ENCODE measurements at regions not wholly inside any gene's neighbourhood (a gene's known extent, or its start where the extent isn't known, plus 50 kb on each side); places are given as distances from the start of the nearest gene placed in this dataset.

DNA sequence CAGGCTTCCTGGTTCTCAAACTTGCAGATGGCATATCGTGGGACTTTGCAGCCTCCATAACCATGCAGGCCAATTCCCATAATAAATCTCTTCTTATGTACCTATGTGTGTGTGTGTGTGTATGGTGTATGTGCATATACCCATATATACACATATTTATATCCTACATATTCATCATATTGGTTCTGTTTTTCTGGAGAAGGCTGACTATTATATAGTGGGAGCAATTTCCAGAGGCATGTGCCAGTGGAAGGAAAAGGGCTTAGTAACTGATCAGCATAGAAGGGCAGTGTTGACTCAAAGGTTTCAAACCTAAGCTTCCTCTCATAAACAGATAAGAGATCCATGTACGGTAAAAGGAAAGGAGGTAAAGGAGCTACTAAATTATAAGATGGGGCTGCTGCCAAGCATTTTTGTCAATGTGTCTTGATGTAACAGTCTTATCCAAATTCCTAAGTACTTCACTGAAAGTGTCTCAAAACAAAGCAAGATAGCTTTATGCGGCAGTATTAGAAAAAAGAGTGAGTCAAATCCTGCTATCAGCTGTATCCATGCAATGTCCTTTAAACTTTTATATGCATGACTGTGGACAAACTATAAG lies 432.1 kb downstream of the TBC1D4 start:
- BruUV-seq (replicated peaks) = no TSS peak

More for the DNA sequence above, 432.1 kb downstream of the TBC1D4 start:
- H3K9me3 ChIP-seq (replicated peaks; ENCODE audit: control insufficient read depth, insufficient read depth, low read depth, low read length) = no peaks in the 10 kb centered on the region
- no peak overlapping the region for H3K27ac ChIP-seq (ENCODE audit: extremely low read depth, low read depth, low read length)
- H3K79me2 ChIP-seq (ENCODE audit: control insufficient read depth, insufficient read depth, low read length) = no peaks in the 10 kb centered on the region
- FAIRE-seq = no peak
- H3K9me1 ChIP-seq (ENCODE audit: control insufficient read depth, insufficient read depth, low read length) = no peaks in the 10 kb centered on the region
- in situ Hi-C loops (cut with MboI) = no loop called here
- no peaks in the 10 kb centered on the region for H3K36me3 ChIP-seq (ENCODE audit: control insufficient read depth, insufficient read depth, low read length)
- CTCF ChIA-PET (ENCODE audit: low intra/inter-chr PET ratio) = no interaction called here
- WGBS (ENCODE audit: insufficient coverage, low coverage, missing lambda C conversion rate) = 9% methylated on average over 3 of the region's 3 CpGs
- H3K27me3 ChIP-seq (ENCODE audit: control insufficient read depth in 2 of 2, insufficient read depth in 2 of 2, low read length in 2 of 2) = no peaks in the 10 kb centered on the region
- POLR2A ChIA-PET = interaction anchor here (1.3 kb wide), 1 partner anchor 19 kb away, joined by 3 read pairs; no protein-coding TSS in a partner anchor
- no peak overlapping the region for H3K9ac ChIP-seq (ENCODE audit: insufficient read depth in 1 of 2, low read depth in 2 of 2, low read length in 2 of 2)
- DNase-seq (ENCODE audit: extremely low read depth in 1 of 4, low spot score in 3 of 4) = no peak
- H3K4me3 ChIP-seq = no peak overlapping the region
- intact Hi-C loops (cut with micrococcal nuclease) = no loop called here
- H4K20me1 ChIP-seq (replicated peaks; ENCODE audit: control insufficient read depth, insufficient read depth, low read length) = no peaks in the 10 kb centered on the region
- no peak overlapping the region for H3K4me2 ChIP-seq (ENCODE audit: insufficient read depth, low read length)
- ATAC-seq = no peak
- no peak overlapping the region for H2AFZ ChIP-seq (ENCODE audit: low read depth, low read length)
- no peaks in the 10 kb centered on the region for H3K4me1 ChIP-seq (replicated peaks in 1 of 2; ENCODE audit: control insufficient read depth in 2 of 2, insufficient read depth in 2 of 2, low read length in 2 of 2)
- TF ChIP-seq, protein P1, sequence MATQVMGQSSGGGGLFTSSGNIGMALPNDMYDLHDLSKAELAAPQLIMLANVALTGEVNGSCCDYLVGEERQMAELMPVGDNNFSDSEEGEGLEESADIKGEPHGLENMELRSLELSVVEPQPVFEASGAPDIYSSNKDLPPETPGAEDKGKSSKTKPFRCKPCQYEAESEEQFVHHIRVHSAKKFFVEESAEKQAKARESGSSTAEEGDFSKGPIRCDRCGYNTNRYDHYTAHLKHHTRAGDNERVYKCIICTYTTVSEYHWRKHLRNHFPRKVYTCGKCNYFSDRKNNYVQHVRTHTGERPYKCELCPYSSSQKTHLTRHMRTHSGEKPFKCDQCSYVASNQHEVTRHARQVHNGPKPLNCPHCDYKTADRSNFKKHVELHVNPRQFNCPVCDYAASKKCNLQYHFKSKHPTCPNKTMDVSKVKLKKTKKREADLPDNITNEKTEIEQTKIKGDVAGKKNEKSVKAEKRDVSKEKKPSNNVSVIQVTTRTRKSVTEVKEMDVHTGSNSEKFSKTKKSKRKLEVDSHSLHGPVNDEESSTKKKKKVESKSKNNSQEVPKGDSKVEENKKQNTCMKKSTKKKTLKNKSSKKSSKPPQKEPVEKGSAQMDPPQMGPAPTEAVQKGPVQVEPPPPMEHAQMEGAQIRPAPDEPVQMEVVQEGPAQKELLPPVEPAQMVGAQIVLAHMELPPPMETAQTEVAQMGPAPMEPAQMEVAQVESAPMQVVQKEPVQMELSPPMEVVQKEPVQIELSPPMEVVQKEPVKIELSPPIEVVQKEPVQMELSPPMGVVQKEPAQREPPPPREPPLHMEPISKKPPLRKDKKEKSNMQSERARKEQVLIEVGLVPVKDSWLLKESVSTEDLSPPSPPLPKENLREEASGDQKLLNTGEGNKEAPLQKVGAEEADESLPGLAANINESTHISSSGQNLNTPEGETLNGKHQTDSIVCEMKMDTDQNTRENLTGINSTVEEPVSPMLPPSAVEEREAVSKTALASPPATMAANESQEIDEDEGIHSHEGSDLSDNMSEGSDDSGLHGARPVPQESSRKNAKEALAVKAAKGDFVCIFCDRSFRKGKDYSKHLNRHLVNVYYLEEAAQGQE (IDR thresholded peaks at IDR 0.05; ENCODE audit: borderline replicate concordance) = no peak
- TF ChIP-seq, protein P1 (CRISPR knock-in tag; IDR thresholded peaks at IDR 0.05; ENCODE audit: low read depth) = no peak
- no peak for TF ChIP-seq RBM22 (IDR thresholded peaks at IDR 0.05; ENCODE audit: low read depth, low read length, poor library complexity, severe bottlenecking)

All from K562 (cell line).